ENCODE measurements at regions not wholly inside any gene's neighbourhood (a gene's known extent, or its start where the extent isn't known, plus 50 kb on each side); places are given as distances from the start of the nearest gene placed in this dataset.

- TF ChIP-seq CTCF (IDR thresholded peaks at IDR 0.05 in 2 of 3, conservative IDR thresholded peaks at IDR 0.05 in 1 of 3; ENCODE audit: borderline replicate concordance in 1 of 3, insufficient read depth in 1 of 3, low read depth in 2 of 3, low read length in 2 of 3) (no peak), POLR2AphosphoS5 (IDR thresholded peaks at IDR 0.05; ENCODE audit: low read depth, low read length) (no peak), POLR2A (IDR thresholded peaks at IDR 0.05; ENCODE audit: borderline replicate concordance, extremely low read depth, insufficient read depth, insufficient read length) (no peak), YY1 (IDR thresholded peaks at IDR 0.05; ENCODE audit: extremely low read depth, insufficient replicate concordance, low read depth, low read length) (no peak), EGR1 (IDR thresholded peaks at IDR 0.05; ENCODE audit: low read depth) (no peak), ZBTB33 (IDR thresholded peaks at IDR 0.05; ENCODE audit: extremely low read depth, insufficient replicate concordance, low read length) (no peak), EZH2phosphoT487 (IDR thresholded peaks at IDR 0.05; ENCODE audit: borderline replicate concordance) (no peak), ZNF274 (IDR thresholded peaks at IDR 0.05; ENCODE audit: low read depth, low read length) (no peak)
Observed at GRCh38 chr20:62572980-62573379, 69.3 kb upstream of the SLCO4A1 start.
